HG02970 (cell line): ENCODE measurements at regions not wholly inside any gene's neighbourhood (a gene's known extent, or its start where the extent isn't known, plus 50 kb on each side); places are given as distances from the start of the nearest gene placed in this dataset.
"Not testable (repeated sequence)": the region's sequence is repeated elsewhere in the genome, so short reads cannot be mapped to it uniquely, and the experiment has no call there.

Experiments
- ATAC-seq: cut with Tn5 transposase; IDR thresholded peaks from one replicate; pipeline ENCODE4 v1.9.1; 2021; ENCODE audit warnings: mild to moderate bottlenecking, moderate library complexity, moderate number of reproducible peaks; ENCODE audit not compliant: unreplicated experiment, low FRiP score

GRCh38 chr2:242041816-242042215 is 172.3 kb downstream of the RTP5 start:
- ATAC-seq, result no peak

- ATAC-seq, result no peak
Measured at GRCh38 chr2:242043538-242044312, 174.2 kb downstream of the RTP5 start.

GRCh38 chr2:242044313-242044590 is 174.7 kb downstream of the RTP5 start:
- no peak for ATAC-seq

GRCh38 chr2:242045596-242046144 is 176.1 kb downstream of the RTP5 start:
- ATAC-seq, result not testable (repeated sequence)

GRCh38 chr2:242046206-242046826 is 176.8 kb downstream of the RTP5 start:
- ATAC-seq, result no peak

GRCh38 chr2:242047963-242048362 is 178.4 kb downstream of the RTP5 start:
- ATAC-seq, result no peak

GRCh38 chr2:242048479-242048878 is 178.9 kb downstream of the RTP5 start:
- ATAC-seq, result no peak

- not testable (repeated sequence) for ATAC-seq
Measured at GRCh38 chr2:242049492-242049891, 180.0 kb downstream of the RTP5 start.

GRCh38 chr2:242051463-242051862 is 181.9 kb downstream of the RTP5 start:
- no peak for ATAC-seq

- no peak for ATAC-seq
Measured at GRCh38 chr2:242052421-242052820, 182.9 kb downstream of the RTP5 start.

GRCh38 chr2:242053921-242054320 is 184.4 kb downstream of the RTP5 start:
- no peak for ATAC-seq

GRCh38 chr2:242054406-242054805 is 184.9 kb downstream of the RTP5 start:
- ATAC-seq, result no peak

- ATAC-seq, result no peak
Measured at GRCh38 chr2:242054881-242055801, 185.6 kb downstream of the RTP5 start.

- ATAC-seq, result no peak
Measured at GRCh38 chr2:242056026-242056425, 186.5 kb downstream of the RTP5 start.

- no peak for ATAC-seq
Measured at GRCh38 chr2:242056785-242057184, 187.3 kb downstream of the RTP5 start.

GRCh38 chr2:242057379-242058040 is 188.0 kb downstream of the RTP5 start:
- ATAC-seq, result no peak

- ATAC-seq, result no peak
Measured at GRCh38 chr2:242058116-242058680, 188.7 kb downstream of the RTP5 start.

GRCh38 chr2:242059566-242059965 is 190.0 kb downstream of the RTP5 start:
- ATAC-seq, result no peak

- ATAC-seq, result no peak
Measured at GRCh38 chr2:242060212-242060835, 190.8 kb downstream of the RTP5 start.

- not testable (repeated sequence) for ATAC-seq
Measured at GRCh38 chr2:242061930-242062329, 192.4 kb downstream of the RTP5 start.
